ENCODE measurements at regions not wholly inside any gene's neighbourhood (a gene's known extent, or its start where the extent isn't known, plus 50 kb on each side); places are given as distances from the start of the nearest gene placed in this dataset.
"Not testable (repeated sequence)": the region's sequence is repeated elsewhere in the genome, so short reads cannot be mapped to it uniquely, and the experiment has no call there.

- Mint-ChIP-seq H3K27ac (ENCODE audit: unreplicated experiment) (no peak overlapping the region), H3K36me3 (ENCODE audit: low read depth) (no peaks in the 10 kb centered on the region)
- DNase-seq (ENCODE audit: low spot score), result no peak
These were observed 1985.5 kb upstream of the CDH6 start for GRCh38 chr5:29208024-29208423.

GRCh38 chr5:29203049-29203448 is 1990.4 kb upstream of the CDH6 start:
- no peak for TF ChIP-seq CTCF (IDR thresholded peaks at IDR 0.05)
- Mint-ChIP-seq H3K27ac (ENCODE audit: unreplicated experiment) (no peak overlapping the region), H3K36me3 (ENCODE audit: low read depth) (no peaks in the 10 kb centered on the region), H3K9me3 (ENCODE audit: low read depth) (no peaks in the 10 kb centered on the region), H3K4me3 (ENCODE audit: unreplicated experiment) (no peak overlapping the region), H3K27me3 (ENCODE audit: low read depth) (peaks cover 3% of the 10 kb centered on the region), H3K4me1 (ENCODE audit: low read depth) (no peaks in the 10 kb centered on the region)
- DNase-seq (ENCODE audit: low spot score), result no peak

More at GRCh38 chr5:29208024-29208423, 1985.5 kb upstream of the CDH6 start:
- H3K4me1 Mint-ChIP-seq (ENCODE audit: low read depth), result no peaks in the 10 kb centered on the region
- no peaks in the 10 kb centered on the region for H3K9me3 Mint-ChIP-seq (ENCODE audit: low read depth)
- no peak for TF ChIP-seq CTCF (IDR thresholded peaks at IDR 0.05)
- H3K27me3 Mint-ChIP-seq (ENCODE audit: low read depth), result peaks cover 13% of the 10 kb centered on the region
- no peak overlapping the region for H3K4me3 Mint-ChIP-seq (ENCODE audit: unreplicated experiment)

GRCh38 chr5:29197631-29198454 is 1995.6 kb upstream of the CDH6 start:
- peaks cover 5% of the 10 kb centered on the region for H3K4me1 Mint-ChIP-seq (ENCODE audit: low read depth)
- no peak for TF ChIP-seq CTCF (IDR thresholded peaks at IDR 0.05)
- H3K27ac Mint-ChIP-seq (ENCODE audit: unreplicated experiment), result no peak overlapping the region
- peaks cover 6% of the 10 kb centered on the region for H3K27me3 Mint-ChIP-seq (ENCODE audit: low read depth)
- DNase-seq (ENCODE audit: low spot score), result no peak
- H3K4me3 Mint-ChIP-seq (ENCODE audit: unreplicated experiment), result no peak overlapping the region
- no peaks in the 10 kb centered on the region for H3K9me3 Mint-ChIP-seq (ENCODE audit: low read depth)
- no peaks in the 10 kb centered on the region for H3K36me3 Mint-ChIP-seq (ENCODE audit: low read depth)

GRCh38 chr5:29193972-29194371 is 1999.5 kb upstream of the CDH6 start:
- H3K27me3 Mint-ChIP-seq (ENCODE audit: low read depth), result peaks cover 6% of the 10 kb centered on the region
- H3K4me3 Mint-ChIP-seq (ENCODE audit: unreplicated experiment), result no peak overlapping the region
- DNase-seq (ENCODE audit: low spot score), result no peak
- H3K36me3 Mint-ChIP-seq (ENCODE audit: low read depth), result no peaks in the 10 kb centered on the region
- no peak for TF ChIP-seq CTCF (IDR thresholded peaks at IDR 0.05)
- H3K4me1 Mint-ChIP-seq (ENCODE audit: low read depth), result peaks cover 5% of the 10 kb centered on the region
- H3K9me3 Mint-ChIP-seq (ENCODE audit: low read depth), result no peaks in the 10 kb centered on the region
- no peak overlapping the region for H3K27ac Mint-ChIP-seq (ENCODE audit: unreplicated experiment)

- not testable (repeated sequence) for H3K36me3 Mint-ChIP-seq (ENCODE audit: low read depth); H3K27ac Mint-ChIP-seq (ENCODE audit: unreplicated experiment); H3K27me3 Mint-ChIP-seq (ENCODE audit: low read depth); H3K9me3 Mint-ChIP-seq (ENCODE audit: low read depth); H3K4me1 Mint-ChIP-seq (ENCODE audit: low read depth); DNase-seq (ENCODE audit: low spot score); H3K4me3 Mint-ChIP-seq (ENCODE audit: unreplicated experiment)
These were observed 2002.0 kb upstream of the CDH6 start for GRCh38 chr5:29191269-29192048.

- not testable (repeated sequence) for H3K4me1 Mint-ChIP-seq (ENCODE audit: low read depth); H3K27me3 Mint-ChIP-seq (ENCODE audit: low read depth); H3K27ac Mint-ChIP-seq (ENCODE audit: unreplicated experiment); H3K36me3 Mint-ChIP-seq (ENCODE audit: low read depth); H3K9me3 Mint-ChIP-seq (ENCODE audit: low read depth); DNase-seq (ENCODE audit: low spot score); H3K4me3 Mint-ChIP-seq (ENCODE audit: unreplicated experiment)
These were observed 2003.1 kb upstream of the CDH6 start for GRCh38 chr5:29190398-29190797.

GRCh38 chr5:29186380-29186779 is 2007.1 kb upstream of the CDH6 start:
- H3K4me1 Mint-ChIP-seq (ENCODE audit: low read depth); H3K4me3 Mint-ChIP-seq (ENCODE audit: unreplicated experiment); H3K9me3 Mint-ChIP-seq (ENCODE audit: low read depth); DNase-seq (ENCODE audit: low spot score); H3K27ac Mint-ChIP-seq (ENCODE audit: unreplicated experiment); H3K36me3 Mint-ChIP-seq (ENCODE audit: low read depth); H3K27me3 Mint-ChIP-seq (ENCODE audit: low read depth): not testable (repeated sequence)
